Anterior cingulate cortex (tissue), 58 donors: ENCODE measurements at regions not wholly inside any gene's neighbourhood (a gene's known extent, or its start where the extent isn't known, plus 50 kb on each side); places are given as distances from the start of the nearest gene placed in this dataset.
A peak's percentile ranks its signal among the peaks of the same experiment; 100 is the strongest.
"Not testable (repeated sequence)": the region's sequence is repeated elsewhere in the genome, so short reads cannot be mapped to it uniquely, and the experiment has no call there.

Experiments
- DNase-seq, 58 donors: peaks; one replicate each; lab custom pipeline; 2025; lab: John Stamatoyannopoulos, UW

GRCh38 chrX:2162695-2163094 is 338.1 kb downstream of the DHRSX start:
- no peak for DNase-seq

- no peak for DNase-seq
These were observed 340.9 kb downstream of the DHRSX start for GRCh38 chrX:2159861-2160260.

- DNase-seq, result peak in 1 of 58 donors; percentile 3
These were observed 341.4 kb downstream of the DHRSX start for GRCh38 chrX:2159393-2159792.

GRCh38 chrX:2150722-2151121 is 350.1 kb downstream of the DHRSX start:
- peak in 17 of 58 donors; percentile 2 to 59 (median 12) for DNase-seq

- not testable (repeated sequence) for DNase-seq
These were observed 350.8 kb downstream of the DHRSX start for GRCh38 chrX:2150014-2150413.

- DNase-seq, result not testable (repeated sequence)
These were observed 351.7 kb downstream of the DHRSX start for GRCh38 chrX:2149055-2149454.

GRCh38 chrX:2147928-2148327 is 352.8 kb downstream of the DHRSX start:
- DNase-seq, result no peak

GRCh38 chrX:2145692-2146367 is 354.9 kb downstream of the DHRSX start:
- peak in 4 of 58 donors; percentile 2 to 37 (median 4) for DNase-seq

GRCh38 chrX:2137882-2138281 is 362.9 kb downstream of the DHRSX start:
- DNase-seq, result no peak

GRCh38 chrX:2136848-2137247 is 363.9 kb downstream of the DHRSX start:
- DNase-seq, result no peak

GRCh38 chrX:2135421-2135820 is 365.4 kb downstream of the DHRSX start:
- DNase-seq, result no peak

GRCh38 chrX:2134782-2135181 is 366.0 kb downstream of the DHRSX start:
- DNase-seq, result no peak
